BJ (cell line): ENCODE measurements at regions not wholly inside any gene's neighbourhood (a gene's known extent, or its start where the extent isn't known, plus 50 kb on each side); places are given as distances from the start of the nearest gene placed in this dataset.

ENCODE experiments used
- CTCF ChIA-PET: fragments of 350-600 bp; formaldehyde crosslinking; extraction: SDS; loops from one replicate; lab custom pipeline; 2021; ENCODE audit warnings: antibody characterized with exemption, inconsistent platforms; lab: Yijun Ruan, JAX
- POLR2A ChIA-PET: fragments of 300-600 bp; sonication (Branson Sonifier 250); formaldehyde crosslinking; extraction: SDS; loops from one replicate; lab custom pipeline; 2021; ENCODE audit warnings: antibody characterized with exemption; lab: Charles Lee
- DNase-seq: peaks from one replicate; pipeline ENCODE4 v3.0.0-alpha.2; 2011; ENCODE audit warnings: low read depth
- H3K27me3 ChIP-seq: 2 replicates; pipeline ENCODE4 v1.6.0; 2011; ENCODE audit warnings: low read length; ENCODE audit not compliant: control insufficient read depth, insufficient read depth
- H3K36me3 ChIP-seq: 2 replicates; pipeline ENCODE4 v1.5.1; 2011; ENCODE audit warnings: low read length; ENCODE audit not compliant: control insufficient read depth, insufficient read depth
- H3K4me3 ChIP-seq: 2 replicates; pipeline ENCODE4 v1.5.1; 2011; ENCODE audit warnings: low read depth, mild to moderate bottlenecking, control low read depth, low read length
- TF ChIP-seq, protein P1 (sequence below): IDR thresholded peaks from 2 replicates; pipeline ENCODE4 v1.5.1; 2011; ENCODE audit warnings: low read depth, mild to moderate bottlenecking, control low read depth, inconsistent platforms, low read length, moderate library complexity; ENCODE audit not compliant: insufficient read depth

- no peak for DNase-seq
- TF ChIP-seq, protein P1, sequence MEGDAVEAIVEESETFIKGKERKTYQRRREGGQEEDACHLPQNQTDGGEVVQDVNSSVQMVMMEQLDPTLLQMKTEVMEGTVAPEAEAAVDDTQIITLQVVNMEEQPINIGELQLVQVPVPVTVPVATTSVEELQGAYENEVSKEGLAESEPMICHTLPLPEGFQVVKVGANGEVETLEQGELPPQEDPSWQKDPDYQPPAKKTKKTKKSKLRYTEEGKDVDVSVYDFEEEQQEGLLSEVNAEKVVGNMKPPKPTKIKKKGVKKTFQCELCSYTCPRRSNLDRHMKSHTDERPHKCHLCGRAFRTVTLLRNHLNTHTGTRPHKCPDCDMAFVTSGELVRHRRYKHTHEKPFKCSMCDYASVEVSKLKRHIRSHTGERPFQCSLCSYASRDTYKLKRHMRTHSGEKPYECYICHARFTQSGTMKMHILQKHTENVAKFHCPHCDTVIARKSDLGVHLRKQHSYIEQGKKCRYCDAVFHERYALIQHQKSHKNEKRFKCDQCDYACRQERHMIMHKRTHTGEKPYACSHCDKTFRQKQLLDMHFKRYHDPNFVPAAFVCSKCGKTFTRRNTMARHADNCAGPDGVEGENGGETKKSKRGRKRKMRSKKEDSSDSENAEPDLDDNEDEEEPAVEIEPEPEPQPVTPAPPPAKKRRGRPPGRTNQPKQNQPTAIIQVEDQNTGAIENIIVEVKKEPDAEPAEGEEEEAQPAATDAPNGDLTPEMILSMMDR = no peak
- Histone ChIP-seq H3K4me3 (no peak overlapping the region), H3K27me3 (no peaks in the 10 kb centered on the region), H3K36me3 (peaks cover 11% of the 10 kb centered on the region)
- ChIA-PET CTCF (interaction anchor here (1.4 kb wide), 1 partner anchor 18 kb away, joined by 4 read pairs; no protein-coding TSS in a partner anchor), POLR2A (no interaction called here)
Measured at GRCh38 chr7:66575398-66575797, 53.3 kb upstream of the KCTD7 start.

DNA sequence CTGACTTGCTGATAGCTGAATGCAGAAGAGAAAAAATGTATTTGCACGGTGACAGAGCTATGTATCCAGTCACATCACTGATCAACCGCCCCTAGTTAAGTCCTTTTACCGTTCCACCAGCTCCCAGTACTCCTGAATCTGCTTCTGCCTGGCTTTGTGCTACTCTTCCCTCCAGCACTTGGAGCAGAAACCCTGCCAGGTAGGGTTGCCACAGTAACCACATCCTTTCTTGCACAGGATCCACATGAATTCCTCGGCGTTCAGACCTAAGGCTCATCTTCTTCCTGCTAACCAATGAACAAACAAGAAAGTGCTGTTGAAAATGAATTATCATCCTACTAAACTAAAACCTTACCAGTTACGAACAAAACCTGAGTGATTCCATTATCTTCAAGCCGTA is 52.0 kb upstream of the KCTD7 start:
- TF ChIP-seq, protein P1 = no peak
- Histone ChIP-seq H3K4me3 (no peak overlapping the region), H3K36me3 (peaks cover 9% of the 10 kb centered on the region), H3K27me3 (no peaks in the 10 kb centered on the region)
- ChIA-PET POLR2A (no interaction called here), CTCF (interaction anchor here (1.4 kb wide), 1 partner anchor 19 kb away, joined by 4 read pairs; no protein-coding TSS in a partner anchor)
- DNase-seq = no peak
